DND-41 (cell line): ENCODE measurements at regions not wholly inside any gene's neighbourhood (a gene's known extent, or its start where the extent isn't known, plus 50 kb on each side); places are given as distances from the start of the nearest gene placed in this dataset.

Experiments
- CTCF ChIP-seq: IDR thresholded peaks from 2 replicates; pipeline ENCODE4 v1.5.1; 2012; ENCODE audit warnings: borderline replicate concordance, low read length, moderate library complexity, mild to moderate bottlenecking; ENCODE audit not compliant: poor library complexity, severe bottlenecking; ENCODE audit errors: extremely low read depth
- EZH2 ChIP-seq: IDR thresholded peaks from 3 replicates; pipeline ENCODE4 v1.6.1; 2012; ENCODE audit warnings: borderline replicate concordance, low read depth, mild to moderate bottlenecking, moderate library complexity, low read length, inconsistent platforms; ENCODE audit not compliant: severe bottlenecking

GRCh38 chr9:22649384-22649783 lies 202.8 kb downstream of the DMRTA1 start:
- no peak for TF ChIP-seq CTCF
- TF ChIP-seq EZH2: no peak
